ENCODE measurements at regions not wholly inside any gene's neighbourhood (a gene's known extent, or its start where the extent isn't known, plus 50 kb on each side); places are given as distances from the start of the nearest gene placed in this dataset.

DNA sequence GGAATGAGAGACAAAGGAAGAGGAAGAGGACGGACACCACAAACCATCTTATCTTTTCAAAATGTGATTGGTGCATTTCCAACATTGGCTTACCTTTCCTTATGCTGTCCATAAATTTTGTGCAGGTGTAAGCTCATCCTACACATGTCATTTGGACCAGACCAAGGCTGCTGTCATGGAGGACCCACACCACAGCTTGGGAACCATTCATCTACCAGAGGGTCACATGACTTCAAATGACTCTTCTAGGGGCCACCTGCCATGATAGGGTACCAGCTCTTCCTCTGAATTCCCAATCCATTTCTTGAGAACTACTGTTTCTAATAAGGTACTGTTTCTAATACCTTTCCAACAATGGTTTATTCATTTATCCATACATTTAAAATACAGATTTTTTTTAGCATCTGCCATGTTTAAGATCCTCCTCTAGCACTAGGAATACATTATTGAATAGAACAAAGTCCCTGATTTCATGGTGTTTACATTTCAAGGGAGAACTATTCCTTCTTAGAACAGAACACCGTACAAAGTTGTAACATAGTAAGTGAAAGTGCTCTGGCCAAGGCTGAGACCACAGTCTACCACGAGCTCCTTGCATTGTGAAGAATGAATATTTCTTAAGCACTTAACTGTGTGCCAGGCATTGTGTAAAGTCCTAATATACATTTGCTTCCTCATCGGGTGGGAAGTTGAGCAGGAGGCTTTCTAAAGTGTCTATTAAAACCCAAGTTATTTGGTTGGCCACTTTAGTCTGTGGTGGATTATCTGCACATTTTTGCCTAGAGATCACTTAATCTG, 246.1 kb upstream of the FN1 start:
- no peak for DNase-seq

DNA sequence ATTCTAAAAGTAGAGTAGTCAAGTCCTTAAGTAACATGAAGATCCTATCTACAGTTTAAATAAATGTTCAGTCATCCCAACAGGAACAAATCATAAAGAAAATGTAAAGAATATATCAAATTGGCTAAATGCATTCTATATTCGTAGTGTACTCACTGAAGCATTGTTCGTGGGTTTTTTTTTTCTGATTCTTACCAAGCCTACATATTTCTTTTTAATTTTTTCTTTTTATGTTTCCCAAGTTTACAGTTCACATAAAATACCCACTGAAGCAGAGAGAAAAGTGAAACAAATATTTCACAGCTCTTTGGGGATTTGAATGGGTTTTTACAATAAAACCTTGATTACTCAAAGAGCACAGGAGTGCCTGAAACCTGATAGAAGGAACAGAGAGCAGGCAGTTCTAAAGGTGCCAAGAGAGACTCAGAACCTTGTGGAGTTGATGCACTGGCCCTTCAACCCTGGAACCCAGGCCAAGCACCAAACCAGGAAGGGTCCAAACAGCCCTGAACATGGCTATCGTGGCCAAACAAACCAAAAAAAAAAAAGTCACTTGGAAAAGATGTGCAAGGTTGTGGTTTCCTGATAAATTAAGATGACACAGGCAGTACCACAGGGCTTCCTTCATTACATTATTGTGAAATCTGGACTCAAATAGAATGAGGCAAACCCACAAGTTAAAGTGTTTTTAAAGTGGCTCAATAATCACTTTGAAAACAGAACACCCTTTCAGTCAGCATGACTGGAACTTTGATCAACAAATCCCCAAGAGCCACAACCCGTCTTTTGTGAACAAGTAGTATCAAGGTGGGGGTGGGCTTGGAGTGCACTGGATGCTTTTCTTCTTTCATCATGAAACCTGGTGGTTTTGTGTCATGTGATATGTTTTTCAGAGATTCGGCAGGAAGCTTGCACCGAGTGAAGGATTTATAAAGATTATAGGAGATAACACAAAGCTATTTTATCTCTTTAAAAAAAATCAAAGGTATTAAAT, 245.0 kb upstream of the FN1 start:
- DNase-seq, result peak; percentile 75

GRCh38 chr2:215678094-215678493, 242.2 kb upstream of the FN1 start:
- DNase-seq, result no peak

DNA sequence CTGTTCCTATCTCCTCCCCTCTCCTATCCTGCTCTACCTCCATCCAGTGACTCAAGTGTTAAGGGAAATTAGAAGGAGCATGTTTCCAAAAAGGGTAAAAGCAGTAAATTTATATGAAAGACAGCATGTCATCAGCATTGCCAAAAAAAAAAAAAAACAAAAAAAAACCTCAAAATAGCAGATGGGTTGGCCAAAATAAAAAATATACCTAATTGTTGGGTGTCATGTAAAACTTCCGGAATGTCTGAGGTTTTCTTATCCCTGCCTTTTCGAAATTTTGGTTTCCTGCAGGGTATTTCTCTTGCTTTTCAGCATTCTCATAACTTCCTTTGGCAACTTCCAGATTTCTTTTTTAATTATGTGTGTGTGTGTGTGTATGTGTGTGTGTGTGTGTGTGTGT, 241.6 kb upstream of the FN1 start:
- DNase-seq, result no peak

DNA sequence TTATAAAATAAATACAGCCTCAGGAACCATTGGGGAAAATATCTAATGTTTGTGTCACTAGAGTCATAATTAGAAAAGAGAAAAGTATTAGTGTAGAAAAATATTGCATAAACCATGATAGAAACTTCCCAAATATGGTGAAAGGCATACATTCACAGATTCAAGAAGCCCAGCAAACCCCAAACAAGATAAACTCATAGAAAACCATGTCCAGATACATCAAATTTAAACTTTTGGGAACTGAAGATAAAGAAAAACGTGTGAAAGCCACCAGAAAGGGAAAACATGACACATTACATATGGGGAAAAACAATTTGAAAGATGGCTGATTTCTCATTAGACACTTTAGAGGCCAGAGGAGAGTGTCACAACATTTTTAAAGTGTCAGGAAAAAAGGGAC, 236.5 kb upstream of the FN1 start:
- DNase-seq, result no peak

- no peak for DNase-seq
Observed at GRCh38 chr2:215671691-215672090, 235.8 kb upstream of the FN1 start.

DNA sequence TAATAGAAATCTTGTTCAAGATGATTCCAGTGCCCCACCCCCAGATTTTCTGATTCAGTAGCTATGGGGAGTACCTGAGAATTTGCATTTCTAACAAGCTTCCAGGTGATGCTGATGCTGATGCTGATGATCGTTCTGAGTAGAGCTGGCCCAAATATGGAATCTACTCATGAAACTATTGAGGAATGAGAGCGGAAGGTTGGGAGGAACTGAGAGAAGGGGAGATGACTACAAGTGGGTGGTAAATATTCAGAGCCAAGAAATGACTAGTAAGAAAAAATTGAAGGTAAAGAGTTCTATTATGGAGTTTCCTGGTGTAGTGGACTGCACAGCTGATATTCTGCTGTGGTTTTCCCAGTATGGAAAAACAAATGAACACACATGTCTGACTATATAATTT, 235.4 kb upstream of the FN1 start:
- DNase-seq, result no peak

DNA sequence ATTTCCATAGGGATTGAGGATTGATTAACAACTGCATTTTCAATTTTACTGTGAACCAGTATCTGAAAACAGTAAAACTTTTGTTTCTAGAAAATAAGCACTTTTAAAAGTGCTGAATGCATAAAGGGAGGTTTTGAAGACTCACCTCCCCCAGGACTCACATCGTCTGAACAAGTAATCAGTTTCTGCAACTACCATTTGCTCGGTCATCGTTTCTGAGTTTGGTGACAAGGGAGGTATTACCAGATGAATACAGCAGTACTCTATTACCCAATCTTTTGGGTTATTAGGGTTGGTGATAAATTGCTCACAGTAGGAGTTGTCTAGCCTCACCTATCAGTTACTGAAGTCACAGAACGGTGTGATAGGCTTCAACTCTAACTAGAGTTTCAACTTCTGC, 234.5 kb upstream of the FN1 start:
- no peak for DNase-seq

DNA sequence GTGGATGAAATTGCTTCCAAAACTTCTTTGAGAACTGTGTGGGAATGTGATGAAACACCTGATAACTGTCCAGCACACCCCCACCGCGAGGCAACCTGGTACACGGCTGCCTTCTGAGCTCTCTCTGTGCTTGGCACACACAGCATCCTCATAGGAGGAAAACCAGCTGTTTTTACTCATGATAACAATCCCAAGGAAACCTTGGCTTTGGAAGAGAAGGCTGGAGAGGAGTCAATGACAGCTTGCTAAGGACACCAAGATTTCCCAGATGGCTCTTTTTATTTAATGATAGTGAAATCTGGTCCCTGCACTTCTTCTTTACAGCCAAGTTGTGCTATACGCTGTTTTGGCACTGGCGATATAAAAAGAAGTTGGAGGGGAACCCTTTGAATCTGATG, 232.5 kb upstream of the FN1 start:
- DNase-seq, result no peak

DNA sequence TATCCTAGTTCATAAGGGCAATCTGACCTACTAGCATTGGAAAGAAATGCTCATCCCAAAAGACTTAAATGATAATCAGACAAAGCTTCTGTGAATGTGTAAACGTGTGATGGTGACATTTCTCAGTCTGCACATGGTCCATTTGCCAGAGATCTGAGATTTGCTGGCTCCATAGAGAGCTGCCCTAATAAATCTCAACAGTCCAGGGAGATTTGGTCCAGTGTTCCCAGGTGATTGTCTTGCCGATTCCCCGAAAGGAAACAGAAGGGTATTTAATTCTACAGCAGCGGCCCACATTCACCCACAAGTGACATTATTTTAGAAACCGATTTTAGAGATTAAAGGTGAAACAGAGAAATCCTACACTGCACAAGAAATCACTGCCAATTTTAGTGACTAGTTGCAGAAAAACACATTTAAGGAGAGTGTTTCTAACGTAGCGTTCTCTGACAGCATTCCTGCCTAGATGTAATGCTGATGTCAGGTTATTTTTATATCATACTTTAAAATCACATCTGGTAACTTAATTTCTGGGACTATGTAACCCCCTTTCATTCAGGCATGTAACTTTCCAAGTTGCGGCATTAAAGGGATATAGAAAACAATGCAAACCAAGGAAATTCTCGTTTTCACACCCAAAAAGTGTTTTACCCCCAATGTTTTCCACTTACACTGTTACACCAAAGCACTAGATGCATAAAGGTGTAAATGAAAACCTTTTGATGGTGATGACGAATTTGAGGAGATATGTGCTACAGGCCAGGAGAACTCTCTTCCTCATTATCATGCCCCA, 231.9 kb upstream of the FN1 start:
- no peak for DNase-seq

DNA sequence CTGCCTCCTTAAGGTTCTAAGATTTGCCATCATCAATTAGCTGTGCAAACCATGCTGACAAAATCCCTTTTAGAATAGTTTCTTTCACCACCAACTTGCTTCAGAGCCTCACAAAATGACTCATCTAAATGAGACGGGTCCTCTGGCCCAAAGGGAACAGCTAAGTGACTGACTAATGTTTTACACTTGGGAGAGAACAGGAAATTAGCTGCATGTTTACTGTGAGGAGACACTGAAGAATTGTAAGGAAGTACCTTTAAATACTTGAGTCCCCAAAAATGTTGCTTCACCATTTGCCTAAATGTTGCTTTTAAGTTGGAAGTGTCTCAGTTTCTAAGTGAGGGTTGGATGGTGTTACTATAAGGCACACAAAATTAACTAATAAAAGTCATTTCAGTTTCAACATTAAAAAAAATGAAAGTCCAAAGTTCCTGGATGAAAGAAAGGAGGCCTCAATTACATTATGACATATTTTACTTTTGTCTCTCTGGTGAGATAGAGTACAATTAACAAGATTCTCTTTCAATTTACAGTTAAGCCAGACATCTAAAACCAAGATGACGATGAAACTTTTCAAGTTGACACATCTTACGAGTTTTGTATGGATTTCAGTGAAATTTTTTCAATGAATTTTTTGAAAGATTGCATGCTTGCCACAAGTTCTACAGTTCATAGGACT, 229.1 kb upstream of the FN1 start:
- DNase-seq, result no peak

DNA sequence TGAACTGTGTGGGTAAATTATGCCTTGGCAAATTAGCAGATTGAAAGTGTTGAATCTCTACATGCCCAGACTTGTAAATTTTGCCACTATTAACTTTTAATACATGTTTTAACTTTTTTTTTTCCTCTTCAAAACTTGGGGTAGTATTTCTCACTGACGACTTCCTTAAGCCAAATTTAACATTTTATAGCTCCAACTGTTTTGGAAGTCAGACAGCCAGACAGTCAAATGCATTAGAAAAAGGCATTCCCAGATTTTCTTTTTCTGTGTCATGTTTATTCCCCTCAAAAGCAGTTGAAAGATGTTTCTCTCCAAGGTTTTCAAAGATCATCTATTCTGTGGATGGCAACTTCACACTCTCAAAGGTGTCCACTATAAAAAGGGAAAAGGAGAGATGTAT, 226.8 kb upstream of the FN1 start:
- DNase-seq, result no peak

GRCh38 chr2:215660687-215661086, 224.8 kb upstream of the FN1 start:
- DNase-seq, result no peak

- DNase-seq, result no peak
Observed at GRCh38 chr2:215659650-215660049, 223.8 kb upstream of the FN1 start.

- DNase-seq, result no peak
Observed at GRCh38 chr2:215658635-215659305, 222.9 kb upstream of the FN1 start.

DNA sequence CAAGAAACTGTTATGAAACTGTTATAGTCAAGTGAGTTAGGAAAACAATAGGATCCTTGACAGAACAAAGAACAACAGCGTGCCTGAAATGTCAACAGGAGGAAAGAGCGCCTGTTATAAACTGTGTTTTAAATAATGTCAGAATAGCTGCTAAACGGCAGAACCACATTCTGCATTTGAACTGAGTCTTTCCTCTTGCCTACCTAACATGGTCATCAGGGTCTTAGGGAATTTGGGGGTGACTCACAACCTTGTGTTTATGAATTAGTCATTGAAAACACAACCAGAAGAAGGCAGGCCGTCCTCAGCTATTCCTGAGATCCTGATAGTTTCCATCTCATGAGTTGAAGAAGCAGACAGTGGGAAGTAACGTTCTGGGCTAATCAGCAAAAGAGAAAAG, 222.0 kb upstream of the FN1 start:
- no peak for DNase-seq

- no peak for DNase-seq
Observed at GRCh38 chr2:215654148-215654819, 218.4 kb upstream of the FN1 start.

DNA sequence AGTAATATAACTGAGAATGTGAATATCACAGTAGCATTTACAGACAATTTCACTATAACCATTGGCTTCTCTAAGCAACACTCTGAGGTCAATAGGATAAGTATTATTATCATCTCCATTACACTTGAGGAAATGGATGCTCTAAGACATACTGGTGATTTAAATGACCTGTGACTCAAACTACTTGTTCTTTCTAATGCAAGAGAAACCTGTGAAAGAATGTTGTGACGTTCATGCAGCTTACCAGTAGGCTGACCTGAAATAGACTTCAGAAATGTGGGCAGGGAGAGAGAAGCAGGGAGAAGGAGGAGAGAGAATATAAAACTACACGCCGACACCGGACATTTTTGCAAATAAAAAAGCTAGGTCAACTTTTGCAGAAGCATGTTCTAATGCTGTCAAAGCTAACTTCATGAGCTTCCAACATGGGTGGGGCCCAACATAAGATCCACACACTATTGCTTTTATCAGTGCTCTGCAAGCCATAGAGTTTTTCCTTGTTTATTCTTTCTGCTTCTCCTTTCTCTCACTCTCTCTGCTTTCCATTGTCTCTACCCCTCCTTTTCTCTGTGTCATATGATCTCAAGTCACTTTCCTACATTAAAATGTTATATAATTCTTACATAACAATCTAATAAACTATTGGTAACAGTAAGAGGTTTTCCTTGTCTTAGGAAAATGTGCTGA, 217.6 kb upstream of the FN1 start:
- DNase-seq, result no peak

DNA sequence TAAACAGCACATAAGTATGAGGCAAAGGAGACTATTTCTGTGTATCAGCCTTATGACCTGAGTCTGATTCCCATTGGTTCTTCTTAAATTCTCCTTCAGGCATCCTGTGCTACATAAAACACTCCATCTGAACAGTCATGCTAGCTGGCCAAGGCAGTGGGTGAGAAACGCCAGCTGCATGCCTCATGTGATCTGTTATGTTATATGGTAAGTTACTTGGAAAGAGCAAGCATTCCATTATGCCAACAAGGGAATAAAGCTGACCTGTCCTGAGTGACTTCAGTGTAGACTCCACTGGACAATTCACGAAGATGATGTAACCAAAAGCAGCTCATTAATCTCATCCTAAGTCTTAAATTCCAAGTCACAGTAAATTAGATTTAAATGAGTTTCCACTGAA, 216.5 kb upstream of the FN1 start:
- DNase-seq, result no peak

DNA sequence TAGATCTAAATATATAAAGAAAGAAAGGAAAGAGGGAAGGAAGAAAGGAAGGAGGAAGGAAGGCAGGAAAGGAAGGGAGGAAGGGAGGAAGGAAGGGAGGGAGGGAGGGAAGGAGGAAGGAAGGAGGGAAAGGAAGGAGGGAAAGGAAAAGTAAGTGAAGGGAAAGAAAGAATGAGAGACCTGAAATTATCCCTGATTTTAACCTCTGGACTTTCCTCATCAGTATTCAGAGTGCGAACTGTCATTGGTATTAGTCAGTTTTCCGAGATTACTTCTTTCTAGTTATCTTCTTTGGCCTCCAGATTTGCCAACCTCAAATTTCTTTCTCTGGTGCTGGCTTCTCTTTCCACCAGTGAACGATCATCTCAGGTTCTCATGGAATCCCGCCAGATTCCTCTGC, 215.5 kb upstream of the FN1 start:
- DNase-seq, result no peak

All from NCI-H510A treated with DMSO at 0.1 percent for 48 hours (cell line).